Dedifferentiated amniotic fluid mesenchymal stem cell (primary cell): ENCODE measurements at regions not wholly inside any gene's neighbourhood (a gene's known extent, or its start where the extent isn't known, plus 50 kb on each side); places are given as distances from the start of the nearest gene placed in this dataset.

Source experiments
- DNase-seq: peaks from one replicate; pipeline ENCODE4 v3.0.0-alpha.2; 2016; ENCODE audit errors: extremely low spot score

GRCh38 chr2:103268841-103269498 is 507.1 kb downstream of the TMEM182 start:
- no peak for DNase-seq

GRCh38 chr2:103276869-103277268 is 515.0 kb downstream of the TMEM182 start:
- DNase-seq: no peak

- no peak for DNase-seq
Measured at GRCh38 chr2:103284750-103285149, 522.9 kb downstream of the TMEM182 start.

GRCh38 chr2:103285354-103285753 is 523.5 kb downstream of the TMEM182 start:
- no peak for DNase-seq

GRCh38 chr2:103287746-103288145 is 525.9 kb downstream of the TMEM182 start:
- DNase-seq: no peak

GRCh38 chr2:103288696-103289095 is 526.9 kb downstream of the TMEM182 start:
- DNase-seq: no peak

- DNase-seq: no peak
Measured at GRCh38 chr2:103289105-103289725, 527.4 kb downstream of the TMEM182 start.

GRCh38 chr2:103292573-103292972 is 530.7 kb downstream of the TMEM182 start:
- no peak for DNase-seq

GRCh38 chr2:103293067-103293741 is 531.4 kb downstream of the TMEM182 start:
- DNase-seq: no peak

GRCh38 chr2:103293742-103294077 is 531.9 kb downstream of the TMEM182 start:
- DNase-seq: no peak

GRCh38 chr2:103294420-103294819 is 532.6 kb downstream of the TMEM182 start:
- DNase-seq: no peak

GRCh38 chr2:103295591-103295990 is 533.8 kb downstream of the TMEM182 start:
- DNase-seq: no peak

GRCh38 chr2:103324671-103325070 is 562.8 kb downstream of the TMEM182 start:
- DNase-seq: no peak

- DNase-seq: no peak
Measured at GRCh38 chr2:103327386-103327785, 565.6 kb downstream of the TMEM182 start.

GRCh38 chr2:103327966-103328365 is 566.1 kb downstream of the TMEM182 start:
- no peak for DNase-seq

- no peak for DNase-seq
Measured at GRCh38 chr2:103335403-103335802, 573.6 kb downstream of the TMEM182 start.

- DNase-seq: no peak
Measured at GRCh38 chr2:103338819-103339218, 577.0 kb downstream of the TMEM182 start.

GRCh38 chr2:103346780-103347179 is 584.9 kb downstream of the TMEM182 start:
- no peak for DNase-seq

GRCh38 chr2:103353774-103354173 is 591.9 kb downstream of the TMEM182 start:
- DNase-seq: no peak

GRCh38 chr2:103355287-103355686 is 593.5 kb downstream of the TMEM182 start:
- DNase-seq: no peak

- DNase-seq: no peak
Measured at GRCh38 chr2:103361712-103362111, 599.9 kb downstream of the TMEM182 start.

GRCh38 chr2:103363639-103364038 is 601.8 kb downstream of the TMEM182 start:
- DNase-seq: no peak

GRCh38 chr2:103364177-103364576 is 602.3 kb downstream of the TMEM182 start:
- no peak for DNase-seq
